ENCODE measurements at regions not wholly inside any gene's neighbourhood (a gene's known extent, or its start where the extent isn't known, plus 50 kb on each side); places are given as distances from the start of the nearest gene placed in this dataset.

- Histone ChIP-seq H3K27me3 (peaks cover 0 to 34% (median 18%) of the 10 kb centered on the region in 7 donors), H3K9me3 (peaks cover 0 to 19% (median 2%) of the 10 kb centered on the region in 11 donors), H3K36me3 (no peaks in the 10 kb centered on the region), H3K4me1 (no peaks in the 10 kb centered on the region), H3K4me3 (no peak overlapping the region), H3K27ac (no peak overlapping the region)
- ATAC-seq (no peak), DNase-seq (no peak)
- intact Hi-C loops (cut with DNase I) = no loop called here
- TF ChIP-seq CTCF (IDR thresholded peaks at IDR 0.05) = no peak
- 74% methylated on average over 12 of the region's 12 CpGs for WGBS, 2 donors
These were observed 255.7 kb upstream of the PPP2R2D start for GRCh38 chr10:131644864-131645658.

GRCh38 chr10:131645756-131646155 lies 255.1 kb upstream of the PPP2R2D start:
- no peak for DNase-seq

GRCh38 chr10:131646551-131647525 lies 254.0 kb upstream of the PPP2R2D start:
- no peak for TF ChIP-seq CTCF (IDR thresholded peaks at IDR 0.05)
- 65 to 67% methylated on average over 30 of the region's 30 CpGs for WGBS, 2 donors
- peaks cover 0 to 1% (median 0%) of the 10 kb centered on the region in 11 donors for H3K9me3 ChIP-seq
- H3K27me3 ChIP-seq = peaks cover 0 to 51% (median 33%) of the 10 kb centered on the region in 7 donors
- H3K36me3 ChIP-seq = no peaks in the 10 kb centered on the region
- intact Hi-C loops (cut with DNase I) = no loop called here
- no peaks in the 10 kb centered on the region for H3K4me1 ChIP-seq
- H3K27ac ChIP-seq = no peak overlapping the region
- no peak overlapping the region for H3K4me3 ChIP-seq
- ATAC-seq (no peak), DNase-seq (no peak)

More at GRCh38 chr10:131645756-131646155, 255.1 kb upstream of the PPP2R2D start:
- Histone ChIP-seq H3K9me3 (peaks cover 0 to 12% (median 0%) of the 10 kb centered on the region in 11 donors), H3K4me1 (no peaks in the 10 kb centered on the region), H3K4me3 (no peak overlapping the region), H3K27ac (no peak overlapping the region), H3K27me3 (peaks cover 0 to 41% (median 24%) of the 10 kb centered on the region in 7 donors), H3K36me3 (no peaks in the 10 kb centered on the region)
- ATAC-seq = no peak
- intact Hi-C loops (cut with DNase I) = no loop called here
- WGBS, 2 donors = 77 to 80% methylated on average over 10 of the region's 10 CpGs
- no peak for TF ChIP-seq CTCF (IDR thresholded peaks at IDR 0.05)

DNA sequence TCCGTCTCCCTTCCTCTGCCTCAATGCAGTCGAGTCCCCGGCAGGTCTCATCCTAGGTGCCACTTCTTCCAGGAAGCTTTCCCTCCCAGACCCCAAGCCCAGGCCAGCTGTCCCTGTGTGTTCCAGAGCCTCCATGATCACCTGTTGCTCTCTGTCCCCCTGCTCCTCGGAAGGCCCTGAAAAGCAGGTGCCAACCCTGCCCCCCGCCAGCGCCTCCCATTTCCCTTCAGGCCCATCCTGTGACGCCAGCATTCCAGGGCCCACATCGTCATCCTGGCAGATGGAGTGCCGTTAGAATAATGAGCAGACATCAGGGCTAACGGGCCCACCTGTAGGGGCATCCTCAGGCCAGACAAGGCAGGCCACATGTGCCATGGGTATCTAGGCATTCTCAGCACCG lies 253.0 kb upstream of the PPP2R2D start:
- ATAC-seq (no peak), DNase-seq (no peak)
- Histone ChIP-seq H3K9me3 (no peaks in the 10 kb centered on the region), H3K27me3 (peaks cover 0 to 60% (median 42%) of the 10 kb centered on the region in 7 donors), H3K27ac (no peak overlapping the region), H3K4me1 (no peaks in the 10 kb centered on the region), H3K4me3 (no peak overlapping the region), H3K36me3 (no peaks in the 10 kb centered on the region)
- no peak for TF ChIP-seq CTCF (IDR thresholded peaks at IDR 0.05)
- 74 to 75% methylated on average over 11 of the region's 11 CpGs for WGBS, 2 donors
- intact Hi-C loops (cut with DNase I) = no loop called here

Data from heart right ventricle (tissue), 16 donors.